SK-N-DZ (cell line): ENCODE measurements at regions not wholly inside any gene's neighbourhood (a gene's known extent, or its start where the extent isn't known, plus 50 kb on each side); places are given as distances from the start of the nearest gene placed in this dataset.
A peak's percentile ranks its signal among the peaks of the same experiment; 100 is the strongest.
"Not testable (repeated sequence)": the region's sequence is repeated elsewhere in the genome, so short reads cannot be mapped to it uniquely, and the experiment has no call there.

Source experiments
- DNase-seq: peaks from one replicate; pipeline ENCODE4 v3.0.0-alpha.2; 2015; ENCODE audit warnings: low spot score

DNA sequence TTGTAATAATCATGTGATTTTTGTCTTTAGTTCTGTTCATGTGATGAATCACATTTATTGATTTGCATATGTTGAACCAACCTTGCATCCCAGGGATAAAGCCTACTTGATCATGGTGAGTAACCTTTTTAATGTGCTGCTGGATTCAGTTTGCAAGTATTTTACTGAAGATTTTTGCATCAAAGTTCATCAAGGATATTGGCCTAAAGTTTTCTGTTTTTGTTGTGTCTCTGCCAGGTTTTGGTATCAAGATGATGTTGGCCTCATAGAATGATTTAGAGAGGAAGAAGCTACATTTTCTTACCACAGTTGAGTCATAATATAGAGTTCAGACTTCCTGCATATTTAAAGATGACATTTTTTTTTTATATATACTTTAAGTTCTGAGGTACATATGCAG is 455.9 kb downstream of the PLPP3 start:
- DNase-seq: no peak

GRCh38 chr1:56120021-56120420 is 459.3 kb downstream of the PLPP3 start:
- DNase-seq: no peak

- not testable (repeated sequence) for DNase-seq
Measured at GRCh38 chr1:56118676-56119075, 460.7 kb downstream of the PLPP3 start.

DNA sequence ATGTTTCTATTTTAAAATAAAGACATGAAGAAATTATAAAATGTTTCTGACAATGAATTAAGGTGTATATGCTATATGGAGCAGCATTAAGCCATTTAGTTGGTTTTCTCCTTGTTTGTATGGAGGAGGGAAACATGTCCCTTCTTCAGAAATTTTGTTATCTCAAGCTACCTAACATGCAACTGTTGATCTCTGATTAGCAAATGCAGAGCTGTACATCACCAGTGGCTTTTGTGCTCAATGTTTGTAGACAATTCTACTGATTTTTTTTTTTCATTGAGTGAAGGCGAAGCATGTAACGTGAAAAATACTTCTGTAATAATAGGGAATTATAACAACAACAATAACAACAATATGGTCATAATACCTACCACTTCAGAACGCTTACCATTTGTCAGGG is 463.7 kb downstream of the PLPP3 start:
- DNase-seq: no peak

GRCh38 chr1:56113679-56114078 is 465.7 kb downstream of the PLPP3 start:
- no peak for DNase-seq

- DNase-seq: no peak
Measured at GRCh38 chr1:56107275-56107638, 472.1 kb downstream of the PLPP3 start.

GRCh38 chr1:56106531-56107274 is 472.7 kb downstream of the PLPP3 start:
- no peak for DNase-seq

DNA sequence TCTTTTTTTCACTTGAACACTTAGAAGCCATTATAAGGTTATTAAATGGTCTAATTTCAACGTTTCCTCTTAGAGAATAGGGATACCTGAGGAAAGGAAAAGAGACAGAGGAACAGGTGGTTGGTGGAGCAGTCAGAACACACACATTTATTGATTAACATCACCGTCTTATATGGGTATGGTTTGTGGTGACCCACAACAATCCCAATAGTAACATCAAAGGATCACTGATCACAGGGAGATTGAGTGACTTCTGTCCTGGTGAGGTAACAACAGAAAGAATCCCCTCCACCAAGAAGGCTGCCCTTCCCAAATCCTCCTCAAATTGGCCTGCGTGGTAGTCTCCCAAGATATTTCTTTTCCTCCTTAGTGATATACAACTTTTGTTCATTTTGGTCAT is 474.0 kb downstream of the PLPP3 start:
- DNase-seq: no peak

- DNase-seq: no peak
Measured at GRCh38 chr1:56099766-56100265, 479.5 kb downstream of the PLPP3 start.

DNA sequence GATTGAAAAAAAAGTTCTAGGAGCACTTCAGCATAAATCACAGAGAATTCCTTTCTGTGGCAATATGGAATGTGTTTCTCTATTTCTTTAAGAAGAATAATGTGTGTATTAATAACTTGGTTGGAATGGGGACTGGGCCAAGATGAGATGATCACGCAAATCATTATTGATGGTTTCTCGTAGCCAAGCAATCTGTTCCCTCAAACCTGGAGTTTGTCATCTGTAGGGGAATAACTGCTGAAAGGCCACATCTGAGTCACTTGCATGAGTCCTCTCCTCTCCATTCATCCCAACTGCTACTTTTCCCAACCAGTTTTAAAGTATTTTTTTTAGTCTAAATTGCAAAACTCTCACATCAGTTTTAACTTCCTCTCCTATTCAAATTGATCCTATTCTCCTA is 480.4 kb downstream of the PLPP3 start:
- DNase-seq: no peak

DNA sequence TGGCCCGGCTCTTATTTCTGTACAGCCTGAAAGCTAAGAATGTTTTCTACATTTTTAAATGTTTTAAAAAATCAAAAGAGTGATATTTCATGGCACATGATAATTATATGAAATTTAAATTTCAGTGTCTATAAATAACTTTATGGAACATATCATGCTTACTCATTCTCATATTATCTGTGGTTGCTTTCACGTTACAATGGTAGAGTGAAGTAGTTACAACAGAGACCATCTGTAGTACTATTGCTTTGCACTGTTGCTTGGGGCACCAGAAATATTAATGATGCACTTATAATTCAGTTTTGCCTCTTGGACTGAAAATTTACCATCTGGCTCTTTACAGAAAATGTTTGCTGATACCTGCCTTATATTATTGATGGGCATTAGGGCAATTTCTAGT is 481.6 kb downstream of the PLPP3 start:
- DNase-seq: no peak

GRCh38 chr1:56095696-56096665 is 483.4 kb downstream of the PLPP3 start:
- no peak for DNase-seq

DNA sequence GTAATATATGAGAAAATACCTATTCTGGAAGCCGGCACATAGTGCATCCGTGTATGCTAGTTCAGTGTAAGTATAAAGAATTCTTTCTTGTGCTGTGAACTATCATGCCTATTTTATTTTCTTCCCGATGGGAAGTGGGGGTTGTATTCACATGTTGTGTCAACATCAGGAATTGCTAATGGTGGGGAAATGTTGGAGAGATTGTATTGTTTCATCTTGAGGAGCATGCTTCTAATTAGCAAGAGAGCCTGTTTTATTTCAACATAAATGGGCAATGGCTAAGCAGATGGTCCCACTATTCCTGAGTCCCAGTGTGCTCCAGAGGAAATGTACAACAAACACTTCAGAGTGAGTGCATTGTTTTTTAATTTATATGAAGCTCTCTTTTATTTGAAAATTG is 485.2 kb downstream of the PLPP3 start:
- DNase-seq: peak; percentile 63

DNA sequence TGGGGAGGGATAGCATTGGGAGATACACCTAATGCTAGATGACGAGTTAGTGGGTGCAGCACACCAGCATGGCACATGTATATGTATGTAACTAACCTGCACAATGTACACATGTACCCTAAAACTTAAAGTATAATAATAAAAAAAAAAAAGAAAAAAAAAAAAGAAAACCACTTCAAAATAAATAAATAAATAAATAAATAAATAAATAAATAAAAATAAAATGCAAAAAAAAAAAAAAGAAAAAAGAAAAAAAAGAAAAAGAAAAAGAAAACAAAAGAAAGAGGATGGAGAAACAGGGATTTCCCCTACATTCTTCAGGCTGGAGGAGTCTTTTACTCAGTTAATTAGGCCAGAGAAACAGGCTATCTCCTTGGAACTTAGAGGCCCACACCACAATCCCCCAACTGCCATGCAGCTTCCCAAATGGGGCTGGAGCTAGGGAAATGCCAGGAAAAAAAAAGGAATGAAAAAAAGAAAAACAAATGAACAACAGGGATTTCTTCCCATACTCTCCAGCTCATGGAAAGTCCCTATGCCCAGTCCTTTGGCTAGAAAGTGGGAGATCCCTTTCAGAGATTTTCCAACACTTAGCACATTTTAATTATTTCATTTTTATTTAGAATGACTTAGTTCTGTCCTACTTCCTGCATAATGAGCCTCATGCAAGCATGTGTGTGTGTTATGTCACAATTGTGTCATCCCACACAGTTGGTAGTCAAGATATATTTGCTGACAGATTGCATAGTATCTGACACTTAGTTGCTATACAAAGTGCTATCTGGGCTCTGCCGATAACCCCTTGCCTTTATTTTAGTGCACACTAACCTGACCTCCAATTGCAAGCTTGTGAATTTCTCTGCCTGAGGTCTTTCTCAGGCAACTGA is 486.4 kb downstream of the PLPP3 start:
- no peak for DNase-seq

GRCh38 chr1:56089826-56090225 is 489.5 kb downstream of the PLPP3 start:
- DNase-seq: not testable (repeated sequence)

DNA sequence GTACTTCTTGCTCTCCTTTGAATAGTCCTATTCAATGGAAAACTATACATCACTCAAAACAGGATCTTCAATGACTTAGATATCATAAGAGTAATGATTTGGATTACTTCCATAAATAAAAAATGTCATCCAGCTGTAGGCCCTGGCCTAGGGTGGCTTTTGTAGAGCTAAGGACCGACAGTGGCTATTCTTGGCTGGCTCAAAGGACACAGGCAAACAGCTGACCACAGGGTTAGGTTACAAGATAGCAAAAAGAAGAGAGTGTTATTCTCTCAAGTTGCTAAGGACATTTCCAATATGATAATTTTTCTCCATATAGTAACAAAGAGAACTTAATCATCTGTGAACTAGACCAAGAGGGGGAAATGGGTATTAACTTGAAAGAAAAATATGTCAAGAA is 495.1 kb downstream of the PLPP3 start:
- DNase-seq: no peak

DNA sequence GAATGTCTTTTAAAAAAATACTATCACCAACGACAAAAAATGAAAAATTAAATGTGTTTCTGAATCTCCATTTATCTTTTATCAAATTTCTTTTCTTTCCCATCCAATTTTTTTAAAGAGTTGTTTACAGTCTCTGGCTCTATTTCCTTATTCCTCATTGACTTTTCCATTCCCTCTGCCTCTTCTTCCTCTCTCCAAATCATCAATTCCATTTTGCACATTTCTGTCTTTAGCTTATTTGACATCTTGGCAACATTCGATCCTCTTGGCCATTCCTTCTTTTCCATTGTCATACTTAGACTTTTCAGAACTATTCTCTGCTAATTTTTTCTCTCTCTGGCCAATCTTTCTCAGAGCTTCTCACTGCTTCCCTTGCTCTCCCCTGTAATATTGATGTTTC is 497.6 kb downstream of the PLPP3 start:
- no peak for DNase-seq

DNA sequence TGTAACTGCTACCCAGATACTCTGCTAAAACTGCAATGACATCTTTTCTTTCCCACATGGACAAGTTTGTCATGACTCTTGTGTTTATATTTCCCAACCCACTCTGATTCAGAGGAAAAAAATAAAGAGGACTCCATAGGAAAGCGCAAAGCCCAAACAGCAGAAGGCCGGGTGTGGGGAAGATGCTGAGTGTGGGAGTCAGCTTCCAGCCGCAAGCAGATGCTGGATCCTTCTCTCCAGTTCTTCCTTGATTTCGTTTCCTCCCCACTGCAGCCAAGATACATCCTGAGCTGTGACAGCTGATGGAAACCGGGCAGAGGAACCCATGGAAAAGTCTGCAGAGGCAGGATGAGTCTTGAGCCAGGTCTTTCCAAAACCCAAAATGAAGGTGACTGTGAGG is 498.2 kb downstream of the PLPP3 start:
- DNase-seq: no peak

- DNase-seq: no peak
Measured at GRCh38 chr1:56080123-56080522, 499.2 kb downstream of the PLPP3 start.

GRCh38 chr1:56079391-56079790 is 500.0 kb downstream of the PLPP3 start:
- no peak for DNase-seq

GRCh38 chr1:56077206-56077605 is 502.2 kb downstream of the PLPP3 start:
- no peak for DNase-seq
